ENCODE measurements at regions not wholly inside any gene's neighbourhood (a gene's known extent, or its start where the extent isn't known, plus 50 kb on each side); places are given as distances from the start of the nearest gene placed in this dataset.

GRCh38 chr2:194566907-194567660 lies 1089.9 kb upstream of the SLC39A10 start:
- Mint-ChIP-seq H3K27me3 (no peaks in the 10 kb centered on the region), H3K27ac (no peak overlapping the region), H3K4me3 (no peak overlapping the region), H3K4me1 (no peaks in the 10 kb centered on the region), H3K9me3 (peaks cover 0 to 5% (median 1%) of the 10 kb centered on the region in 7 donors), H3K36me3 (no peaks in the 10 kb centered on the region)
- no peak for DNase-seq
- ATAC-seq (ENCODE audit: low read depth in 2 of 2), result no peak

- H3K27ac Mint-ChIP-seq, result no peak overlapping the region
- H3K4me3 Mint-ChIP-seq, result no peak overlapping the region
- H3K36me3 Mint-ChIP-seq, result no peaks in the 10 kb centered on the region
- peaks cover 0 to 5% (median 0%) of the 10 kb centered on the region in 7 donors for H3K9me3 Mint-ChIP-seq
- no peaks in the 10 kb centered on the region for H3K27me3 Mint-ChIP-seq
- no peak for ATAC-seq (ENCODE audit: low read depth in 2 of 2)
- no peak for DNase-seq
- H3K4me1 Mint-ChIP-seq, result no peaks in the 10 kb centered on the region
These were observed 1092.6 kb upstream of the SLC39A10 start for GRCh38 chr2:194564422-194564821.

- Mint-ChIP-seq H3K9me3 (peaks cover 0 to 5% (median 0%) of the 10 kb centered on the region in 7 donors), H3K36me3 (no peaks in the 10 kb centered on the region), H3K27me3 (no peaks in the 10 kb centered on the region), H3K4me1 (no peaks in the 10 kb centered on the region), H3K27ac (no peak overlapping the region), H3K4me3 (no peak overlapping the region)
- DNase-seq, result no peak
- ATAC-seq (ENCODE audit: low read depth in 2 of 2), result no peak
These were observed 1094.7 kb upstream of the SLC39A10 start for GRCh38 chr2:194562329-194562728.

GRCh38 chr2:194559964-194560363 lies 1097.1 kb upstream of the SLC39A10 start:
- peaks cover 0 to 5% (median 0%) of the 10 kb centered on the region in 7 donors for H3K9me3 Mint-ChIP-seq
- no peak overlapping the region for H3K4me3 Mint-ChIP-seq
- peak overlapping the region in 1 of 6 donors; percentile 76 for H3K27ac Mint-ChIP-seq
- no peak for DNase-seq
- H3K36me3 Mint-ChIP-seq, result no peaks in the 10 kb centered on the region
- H3K27me3 Mint-ChIP-seq, result no peaks in the 10 kb centered on the region
- H3K4me1 Mint-ChIP-seq, result no peaks in the 10 kb centered on the region
- ATAC-seq (ENCODE audit: low read depth in 2 of 2), result no peak

- no peaks in the 10 kb centered on the region for H3K27me3 Mint-ChIP-seq
- H3K36me3 Mint-ChIP-seq, result no peaks in the 10 kb centered on the region
- DNase-seq (no peak), ATAC-seq (ENCODE audit: low read depth in 2 of 2) (no peak)
- H3K4me3 Mint-ChIP-seq, result no peak overlapping the region
- H3K4me1 Mint-ChIP-seq, result no peaks in the 10 kb centered on the region
- no peak overlapping the region for H3K27ac Mint-ChIP-seq
- peaks cover 0 to 5% (median 0%) of the 10 kb centered on the region in 7 donors for H3K9me3 Mint-ChIP-seq
These were observed 1097.5 kb upstream of the SLC39A10 start for GRCh38 chr2:194559523-194559922.

GRCh38 chr2:194557993-194558392 lies 1099.0 kb upstream of the SLC39A10 start:
- no peaks in the 10 kb centered on the region for H3K4me1 Mint-ChIP-seq
- H3K4me3 Mint-ChIP-seq, result no peak overlapping the region
- H3K36me3 Mint-ChIP-seq, result no peaks in the 10 kb centered on the region
- DNase-seq, result no peak
- ATAC-seq (ENCODE audit: low read depth in 2 of 2), result no peak
- H3K27ac Mint-ChIP-seq, result no peak overlapping the region
- H3K27me3 Mint-ChIP-seq, result no peaks in the 10 kb centered on the region
- peaks cover 0 to 5% (median 0%) of the 10 kb centered on the region in 7 donors for H3K9me3 Mint-ChIP-seq

GRCh38 chr2:194556629-194557028 lies 1100.4 kb upstream of the SLC39A10 start:
- H3K27me3 Mint-ChIP-seq, result no peaks in the 10 kb centered on the region
- ATAC-seq (ENCODE audit: low read depth in 2 of 2) (no peak), DNase-seq (no peak)
- no peak overlapping the region for H3K4me3 Mint-ChIP-seq
- no peak overlapping the region for H3K27ac Mint-ChIP-seq
- H3K36me3 Mint-ChIP-seq, result no peaks in the 10 kb centered on the region
- no peaks in the 10 kb centered on the region for H3K9me3 Mint-ChIP-seq
- H3K4me1 Mint-ChIP-seq, result no peaks in the 10 kb centered on the region

- ATAC-seq (ENCODE audit: low read depth in 2 of 2) (no peak), DNase-seq (no peak)
- Mint-ChIP-seq H3K27ac (no peak overlapping the region), H3K27me3 (no peaks in the 10 kb centered on the region), H3K4me3 (no peak overlapping the region), H3K36me3 (no peaks in the 10 kb centered on the region), H3K4me1 (no peaks in the 10 kb centered on the region), H3K9me3 (no peaks in the 10 kb centered on the region)
These were observed 1103.0 kb upstream of the SLC39A10 start for GRCh38 chr2:194553980-194554379.

GRCh38 chr2:194550702-194551101 lies 1106.3 kb upstream of the SLC39A10 start:
- Mint-ChIP-seq H3K9me3 (no peaks in the 10 kb centered on the region), H3K27ac (no peak overlapping the region), H3K4me1 (no peaks in the 10 kb centered on the region), H3K4me3 (no peak overlapping the region), H3K36me3 (no peaks in the 10 kb centered on the region), H3K27me3 (no peaks in the 10 kb centered on the region)
- ATAC-seq (ENCODE audit: low read depth in 2 of 2) (no peak), DNase-seq (no peak)

GRCh38 chr2:194549387-194549786 lies 1107.6 kb upstream of the SLC39A10 start:
- Mint-ChIP-seq H3K4me3 (no peak overlapping the region), H3K9me3 (no peaks in the 10 kb centered on the region), H3K4me1 (no peaks in the 10 kb centered on the region), H3K27me3 (no peaks in the 10 kb centered on the region), H3K36me3 (no peaks in the 10 kb centered on the region), H3K27ac (no peak overlapping the region)
- ATAC-seq (ENCODE audit: low read depth in 2 of 2) (no peak), DNase-seq (no peak)

GRCh38 chr2:194545978-194546377 lies 1111.0 kb upstream of the SLC39A10 start:
- Mint-ChIP-seq H3K4me1 (no peaks in the 10 kb centered on the region), H3K9me3 (peaks cover 0 to 10% (median 1%) of the 10 kb centered on the region in 7 donors), H3K27me3 (no peaks in the 10 kb centered on the region), H3K36me3 (no peaks in the 10 kb centered on the region), H3K27ac (no peak overlapping the region), H3K4me3 (no peak overlapping the region)
- DNase-seq, result no peak
- no peak for ATAC-seq (ENCODE audit: low read depth in 2 of 2)

GRCh38 chr2:194539425-194539824 lies 1117.6 kb upstream of the SLC39A10 start:
- DNase-seq (no peak), ATAC-seq (ENCODE audit: low read depth in 2 of 2) (no peak)
- H3K27ac Mint-ChIP-seq, result no peak overlapping the region
- peaks cover 0 to 4% (median 0%) of the 10 kb centered on the region in 3 donors for H3K27me3 Mint-ChIP-seq
- H3K36me3 Mint-ChIP-seq, result no peaks in the 10 kb centered on the region
- H3K9me3 Mint-ChIP-seq, result peaks cover 0 to 21% (median 3%) of the 10 kb centered on the region in 7 donors
- H3K4me3 Mint-ChIP-seq, result no peak overlapping the region
- H3K4me1 Mint-ChIP-seq, result no peaks in the 10 kb centered on the region

GRCh38 chr2:194526121-194526520 lies 1130.9 kb upstream of the SLC39A10 start:
- no peaks in the 10 kb centered on the region for H3K36me3 Mint-ChIP-seq
- no peak for ATAC-seq (ENCODE audit: low read depth in 2 of 2)
- H3K27me3 Mint-ChIP-seq, result no peaks in the 10 kb centered on the region
- no peak overlapping the region for H3K4me3 Mint-ChIP-seq
- H3K9me3 Mint-ChIP-seq, result peaks cover 0 to 5% (median 0%) of the 10 kb centered on the region in 7 donors
- no peak for DNase-seq
- no peaks in the 10 kb centered on the region for H3K4me1 Mint-ChIP-seq
- no peak overlapping the region for H3K27ac Mint-ChIP-seq

GRCh38 chr2:194514281-194514680 lies 1142.7 kb upstream of the SLC39A10 start:
- Mint-ChIP-seq H3K4me3 (no peak overlapping the region), H3K27ac (no peak overlapping the region), H3K9me3 (peaks cover 0 to 5% (median 0%) of the 10 kb centered on the region in 7 donors), H3K36me3 (no peaks in the 10 kb centered on the region), H3K4me1 (no peaks in the 10 kb centered on the region), H3K27me3 (no peaks in the 10 kb centered on the region)
- DNase-seq (no peak), ATAC-seq (ENCODE audit: low read depth in 2 of 2) (no peak)
